GM12873 (cell line): ENCODE measurements at regions not wholly inside any gene's neighbourhood (a gene's known extent, or its start where the extent isn't known, plus 50 kb on each side); places are given as distances from the start of the nearest gene placed in this dataset.

Experiments
- CTCF ChIP-seq: IDR thresholded peaks from 2 replicates; pipeline ENCODE4 v1.5.1; 2012; ENCODE audit warnings: low read depth, mild to moderate bottlenecking, moderate library complexity, low read length, control low read depth; ENCODE audit not compliant: insufficient read depth; ENCODE audit errors: missing control alignments

DNA sequence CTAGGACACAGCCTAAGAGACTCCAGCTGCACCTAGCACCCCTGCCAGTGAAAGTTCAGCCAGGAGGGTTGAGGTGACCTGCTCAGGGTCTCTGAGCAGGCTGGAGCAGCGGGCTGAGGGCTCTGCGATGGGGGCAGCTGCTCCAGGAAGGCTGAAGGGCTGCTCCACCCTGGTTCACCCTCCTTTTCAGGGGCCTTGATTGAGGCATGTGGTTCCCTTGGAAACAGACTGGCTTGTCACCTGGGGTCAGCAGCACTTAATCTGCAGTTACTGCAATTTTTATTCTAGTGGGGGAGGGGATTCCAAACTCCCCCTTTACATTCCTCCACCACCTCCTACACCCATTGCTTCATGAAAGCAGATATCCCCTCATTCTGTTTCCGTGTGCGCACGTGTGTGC, 85.3 kb upstream of the UNC5B start:
- TF ChIP-seq CTCF = no peak

DNA sequence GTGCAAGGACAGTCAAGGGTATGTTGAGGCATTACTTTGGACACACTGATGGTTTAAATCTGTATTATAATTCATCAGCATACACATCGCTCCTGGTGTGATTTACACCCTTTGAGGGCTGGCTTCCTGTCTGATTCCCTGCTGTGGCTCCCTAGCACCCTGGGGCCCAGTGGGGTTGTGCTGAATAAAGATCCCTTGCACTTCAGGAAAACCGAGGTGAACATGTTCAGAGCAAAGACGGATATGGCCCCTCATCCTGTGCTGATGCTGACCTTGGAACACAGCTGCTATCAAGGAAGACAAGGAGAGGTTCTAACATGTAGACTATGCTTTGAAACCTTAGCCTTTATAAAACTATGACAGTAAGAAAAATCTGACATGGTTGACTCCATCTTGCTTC, 84.6 kb upstream of the UNC5B start:
- no peak for TF ChIP-seq CTCF

DNA sequence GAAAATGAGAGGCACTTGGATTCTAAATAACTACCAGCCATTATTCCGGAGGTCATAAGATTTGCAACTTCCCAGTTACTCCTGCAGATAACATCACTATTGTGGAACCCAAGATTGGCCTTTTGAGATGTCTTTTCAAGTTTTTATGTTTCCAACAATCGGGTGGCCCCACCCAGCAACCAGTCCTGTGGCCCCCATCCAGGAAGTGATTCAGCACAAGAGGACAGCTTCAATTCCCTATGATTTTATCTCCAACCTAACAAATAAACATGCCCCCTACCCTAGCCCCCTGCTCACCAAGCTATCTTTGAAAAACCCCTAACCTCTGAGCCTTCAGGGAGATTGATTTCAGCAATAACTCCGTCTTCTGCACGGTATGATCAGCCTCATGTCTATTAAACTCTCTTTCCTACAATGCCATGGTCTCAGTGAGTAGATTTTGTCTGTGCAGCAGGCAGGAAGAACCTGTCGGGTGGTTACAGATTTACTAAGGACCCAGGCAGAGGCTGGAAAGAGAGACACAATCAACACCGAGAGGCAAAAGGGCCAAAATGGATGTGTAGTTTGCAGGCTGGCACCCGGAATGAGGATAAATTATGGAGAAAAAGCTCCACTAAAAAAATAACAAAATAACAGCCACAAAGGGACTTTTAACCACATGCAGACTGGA, 83.9 kb upstream of the UNC5B start:
- no peak for TF ChIP-seq CTCF

GRCh38 chr10:71131096-71131495, 81.3 kb upstream of the UNC5B start:
- no peak for TF ChIP-seq CTCF

GRCh38 chr10:71131508-71132088, 80.8 kb upstream of the UNC5B start:
- no peak for TF ChIP-seq CTCF

DNA sequence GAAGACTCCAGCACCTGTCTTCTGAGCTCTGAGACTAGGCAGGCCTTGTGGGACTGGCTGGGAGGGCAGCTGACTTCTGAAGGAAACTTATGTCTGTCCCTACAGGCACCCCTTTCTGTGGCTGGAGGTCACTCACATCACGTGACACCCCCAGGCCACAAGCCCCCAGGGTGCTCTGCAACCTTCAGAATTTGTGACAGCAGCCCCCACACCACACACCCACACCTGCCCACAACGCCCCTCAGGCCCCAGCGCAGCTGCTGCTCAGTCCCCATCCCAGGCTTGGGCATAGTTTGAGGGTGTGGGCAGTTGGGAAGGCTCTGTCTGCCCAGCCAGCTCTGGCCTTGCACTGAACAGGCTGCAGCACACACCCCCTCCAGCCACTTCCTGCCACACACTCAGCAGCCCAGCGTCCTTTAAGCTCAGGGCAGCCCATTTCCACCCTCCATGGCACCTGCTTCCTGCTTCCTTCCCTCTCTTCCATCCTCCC, 80.0 kb upstream of the UNC5B start:
- no peak for TF ChIP-seq CTCF

DNA sequence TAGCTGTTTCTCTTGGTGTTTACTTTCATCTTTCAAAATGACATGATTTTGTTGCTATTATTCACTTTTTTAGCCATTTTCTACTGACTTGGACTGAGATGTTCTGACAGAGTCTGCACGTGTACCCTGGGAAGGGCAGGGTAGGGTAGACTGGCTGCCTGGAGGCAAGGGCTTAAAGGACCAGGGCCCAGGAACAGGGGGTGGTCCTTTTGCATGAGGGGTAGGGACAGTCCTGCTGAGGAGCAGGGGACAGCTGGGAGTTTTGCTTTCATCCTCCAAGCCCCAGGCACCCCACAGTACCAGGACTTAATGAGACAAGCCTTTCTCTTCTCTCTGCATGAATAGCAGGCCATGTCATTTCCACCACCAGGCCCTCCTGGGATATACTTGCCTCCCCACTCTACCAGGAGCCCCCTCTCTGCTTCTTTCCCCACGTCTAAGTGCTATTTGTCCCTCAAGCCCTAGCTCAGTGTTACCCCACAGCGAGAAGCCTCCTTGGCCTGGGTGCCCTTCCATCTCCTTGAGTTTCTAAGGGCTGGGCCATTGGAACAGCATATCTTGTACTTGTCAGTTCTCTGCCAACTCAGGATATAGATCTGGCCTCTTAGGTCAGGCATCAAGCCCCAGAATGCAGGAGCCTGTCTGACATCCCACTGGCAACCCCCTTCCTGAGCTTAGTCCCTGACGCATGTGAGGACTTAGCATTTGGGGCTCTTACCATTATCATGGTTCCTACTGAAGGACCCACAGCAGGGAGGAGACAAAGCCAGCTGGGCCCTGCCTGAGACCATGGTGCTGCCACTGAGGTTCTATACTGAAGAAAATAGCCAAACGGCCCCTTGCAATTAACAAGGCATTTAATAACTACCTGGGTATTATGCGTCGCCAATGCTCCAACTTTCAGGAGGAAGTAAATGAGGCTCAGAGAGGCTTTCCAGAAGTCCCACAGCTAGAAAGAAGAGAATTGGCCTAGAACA, 78.4 kb upstream of the UNC5B start:
- TF ChIP-seq CTCF = no peak
